Glomerular endothelial cell (primary cell): ENCODE measurements at regions not wholly inside any gene's neighbourhood (a gene's known extent, or its start where the extent isn't known, plus 50 kb on each side); places are given as distances from the start of the nearest gene placed in this dataset.
"Not testable (repeated sequence)": the region's sequence is repeated elsewhere in the genome, so short reads cannot be mapped to it uniquely, and the experiment has no call there.

Source experiments
- DNase-seq: peaks from one replicate; pipeline ENCODE4 v3.0.0-alpha.2; 2011; ENCODE audit warnings: low read depth, low spot score; ENCODE audit errors: extremely low read depth

DNA sequence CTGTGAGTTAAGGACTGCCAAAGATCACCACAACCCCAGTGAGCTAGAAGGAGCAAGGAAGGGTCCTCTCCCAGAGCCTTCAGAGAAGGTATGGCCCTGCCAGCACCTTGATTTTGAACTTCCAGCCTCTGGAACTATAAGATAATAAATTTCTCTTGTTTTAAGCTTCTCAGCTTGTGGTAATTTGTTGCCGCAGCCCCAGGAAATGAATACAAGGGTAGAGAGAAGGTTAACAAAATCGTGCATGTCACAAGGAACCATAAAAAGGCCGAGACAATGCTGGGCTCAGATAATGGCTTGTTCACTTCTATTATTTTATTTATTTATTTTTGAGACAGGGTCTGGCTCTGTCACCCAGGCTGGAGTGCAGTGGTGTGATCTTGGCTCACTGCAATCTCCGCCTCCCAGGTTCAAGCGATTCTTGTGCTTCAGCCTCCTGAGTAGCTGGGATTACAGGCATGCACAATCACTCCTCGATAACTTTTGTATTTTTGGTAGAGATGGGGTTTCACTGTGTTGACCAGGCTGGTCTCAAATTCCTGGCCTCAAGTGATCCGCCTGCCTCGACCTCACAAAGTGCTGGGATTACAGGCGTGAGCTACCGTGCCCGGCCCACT lies 71.5 kb downstream of the WSB1 start:
- not testable (repeated sequence) for DNase-seq

GRCh38 chr17:27366437-27366836 lies 72.5 kb downstream of the WSB1 start:
- no peak for DNase-seq

GRCh38 chr17:27367121-27367981 lies 73.4 kb downstream of the WSB1 start:
- no peak for DNase-seq

- no peak for DNase-seq
Measured at GRCh38 chr17:27368151-27368795, 74.4 kb downstream of the WSB1 start.

DNA sequence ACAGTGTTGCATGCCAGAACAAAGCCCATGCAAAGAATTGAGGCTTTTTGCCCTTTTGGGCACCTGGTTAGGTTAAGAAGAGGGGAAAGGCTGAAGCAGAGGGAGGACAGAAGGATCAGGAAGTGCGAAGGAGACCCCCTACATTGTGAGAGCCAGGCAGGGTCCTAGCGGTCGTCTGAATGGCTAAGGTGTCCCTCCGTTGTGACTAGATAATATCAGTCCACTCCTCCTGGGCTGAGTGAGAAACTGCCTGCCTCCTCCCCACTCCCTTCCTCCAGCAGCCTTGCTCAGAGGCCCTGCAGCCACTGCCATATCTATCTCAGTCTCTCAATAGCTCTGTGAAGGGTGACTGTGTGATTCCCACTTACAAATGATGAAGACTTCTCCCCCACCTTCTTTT lies 75.1 kb downstream of the WSB1 start:
- no peak for DNase-seq

DNA sequence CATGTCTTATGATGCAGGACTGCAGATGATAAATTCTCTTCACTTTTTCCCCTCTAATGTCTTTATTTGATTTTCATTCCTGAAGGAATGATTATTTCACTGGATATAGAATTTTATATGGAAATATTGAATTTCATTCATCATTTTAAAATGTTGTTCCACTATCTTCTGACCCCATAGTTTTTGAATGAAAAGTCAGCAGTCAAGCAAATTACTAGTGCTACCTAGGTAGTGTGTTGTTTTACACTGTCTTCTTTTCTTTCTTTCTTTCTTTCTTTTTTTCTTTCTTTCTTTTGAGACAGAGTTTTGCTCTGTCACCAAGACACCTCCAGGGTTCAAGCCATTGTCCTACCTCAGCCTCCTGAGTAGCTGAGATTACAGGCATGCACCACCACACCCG lies 76.9 kb downstream of the WSB1 start:
- DNase-seq, result no peak

GRCh38 chr17:27373695-27374094 lies 79.8 kb downstream of the WSB1 start:
- not testable (repeated sequence) for DNase-seq

DNA sequence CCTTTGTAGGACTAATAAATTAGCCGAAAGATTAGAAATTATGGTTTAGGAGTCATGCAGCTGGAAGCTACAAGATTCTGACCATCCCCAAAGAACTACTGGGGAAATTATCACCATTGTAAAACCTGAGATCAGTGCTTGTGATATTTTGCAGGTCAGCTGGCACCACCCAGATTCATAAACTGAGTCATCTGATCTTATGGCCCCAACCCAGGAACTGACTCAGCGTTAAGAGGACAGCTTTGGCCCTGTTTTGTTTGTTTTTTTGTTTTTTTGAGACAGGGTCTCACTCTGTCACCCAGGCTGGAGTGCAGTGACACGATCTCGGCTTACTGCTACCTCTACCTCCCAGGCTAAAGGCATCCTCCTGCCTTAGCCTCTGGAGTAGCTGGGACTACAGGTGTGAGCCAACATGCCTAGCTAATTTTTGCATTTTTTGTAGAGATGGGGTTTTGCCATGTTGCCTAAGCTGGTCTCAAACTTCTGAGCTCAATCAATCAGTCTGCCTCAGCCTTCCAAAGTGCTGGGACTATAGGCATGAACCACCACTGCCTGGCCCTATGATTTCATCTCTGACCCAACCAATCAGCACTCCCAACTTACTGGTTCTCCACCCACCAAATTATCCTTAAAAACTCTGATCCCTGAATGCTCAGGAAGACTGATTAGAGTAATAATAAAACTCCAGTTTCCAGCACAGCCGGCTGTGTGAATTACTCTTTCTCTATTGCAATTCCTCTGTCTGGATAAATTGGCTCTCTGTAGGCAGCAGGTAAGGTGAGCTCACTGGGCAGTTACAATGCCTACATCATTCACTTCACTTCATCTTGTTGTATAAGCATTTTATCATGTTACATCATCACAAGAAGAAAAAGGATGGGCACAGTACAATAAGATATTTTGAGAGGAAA lies 79.4 kb upstream of the KSR1 start:
- DNase-seq, result no peak

- no peak for DNase-seq
Measured at GRCh38 chr17:27378482-27379175, 77.6 kb upstream of the KSR1 start.

DNA sequence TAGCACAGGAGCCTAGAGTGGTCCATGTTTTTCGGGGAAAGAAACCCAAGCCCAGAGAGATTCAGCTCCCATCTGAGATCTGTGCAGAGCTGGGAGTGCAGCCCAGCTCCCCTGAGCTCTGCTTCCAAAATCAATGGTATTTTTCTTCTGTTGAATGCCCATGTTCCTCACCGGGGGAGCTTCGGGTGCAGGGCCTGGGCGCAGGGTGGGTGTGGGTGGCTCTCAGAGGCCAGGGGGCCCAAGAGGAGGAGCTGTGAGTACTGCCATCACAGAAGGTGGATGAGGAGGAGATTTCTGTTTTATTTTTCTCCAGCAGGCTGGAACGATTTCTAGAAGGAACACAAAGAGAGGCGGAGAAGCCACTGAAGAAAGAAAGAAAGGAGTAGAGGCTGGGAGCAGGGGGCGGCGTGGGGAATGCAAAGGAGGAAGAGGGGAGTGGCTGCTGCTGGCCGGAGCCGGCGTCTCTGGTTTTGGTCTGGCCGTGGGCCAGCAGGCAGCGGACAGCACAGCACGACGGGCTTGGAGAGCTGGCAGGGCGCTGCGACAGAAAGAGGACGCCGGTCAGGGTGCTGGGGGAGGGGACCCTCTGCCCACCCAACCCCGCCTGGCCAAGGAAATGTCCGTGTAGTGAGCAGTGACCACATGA lies 76.2 kb upstream of the KSR1 start:
- no peak for DNase-seq

DNA sequence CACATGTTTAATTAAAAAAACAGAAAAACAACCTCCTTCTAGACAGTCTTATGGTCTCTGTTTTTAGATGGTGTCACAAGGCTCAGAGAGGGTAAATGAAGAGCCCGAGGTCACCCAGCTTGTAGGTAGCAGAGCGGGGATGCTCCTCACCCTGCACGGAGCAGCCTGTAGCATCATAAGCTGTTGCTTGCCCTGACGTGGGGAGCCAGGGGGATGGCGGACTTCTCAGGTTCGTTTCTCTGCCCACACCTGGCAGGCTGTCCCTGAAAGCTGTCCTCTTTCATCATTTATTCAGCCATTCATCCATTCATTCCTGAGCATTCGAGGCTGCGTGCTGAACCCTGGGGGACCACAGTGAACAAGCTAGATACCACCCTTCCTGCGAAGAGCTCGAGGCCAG lies 75.7 kb upstream of the KSR1 start:
- no peak for DNase-seq

GRCh38 chr17:27381007-27381501 lies 75.2 kb upstream of the KSR1 start:
- no peak for DNase-seq

- DNase-seq, result no peak
Measured at GRCh38 chr17:27382025-27382424, 74.2 kb upstream of the KSR1 start.

DNA sequence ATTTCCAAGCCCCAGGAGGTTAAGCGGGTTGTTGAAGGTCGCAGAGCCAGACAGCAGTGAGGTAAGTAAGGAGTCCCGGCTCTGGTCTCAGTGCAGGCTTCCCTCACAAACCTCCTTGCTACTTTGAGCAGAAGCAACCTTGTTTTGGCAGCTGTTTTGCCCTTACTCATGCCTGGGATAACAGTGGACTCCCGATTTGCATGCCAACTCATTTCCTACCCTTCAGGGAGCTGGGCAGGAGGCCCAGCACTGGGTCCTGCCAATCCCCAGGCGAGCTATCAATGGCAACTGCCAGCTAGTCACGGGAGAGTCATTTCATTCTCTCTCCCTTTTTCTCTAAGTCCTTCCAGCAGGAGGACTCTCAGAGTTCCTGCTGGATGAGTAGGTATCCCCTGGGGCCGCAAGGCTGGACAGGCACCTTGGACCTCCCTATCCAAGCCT lies 72.0 kb upstream of the KSR1 start:
- DNase-seq, result peak; percentile 91

DNA sequence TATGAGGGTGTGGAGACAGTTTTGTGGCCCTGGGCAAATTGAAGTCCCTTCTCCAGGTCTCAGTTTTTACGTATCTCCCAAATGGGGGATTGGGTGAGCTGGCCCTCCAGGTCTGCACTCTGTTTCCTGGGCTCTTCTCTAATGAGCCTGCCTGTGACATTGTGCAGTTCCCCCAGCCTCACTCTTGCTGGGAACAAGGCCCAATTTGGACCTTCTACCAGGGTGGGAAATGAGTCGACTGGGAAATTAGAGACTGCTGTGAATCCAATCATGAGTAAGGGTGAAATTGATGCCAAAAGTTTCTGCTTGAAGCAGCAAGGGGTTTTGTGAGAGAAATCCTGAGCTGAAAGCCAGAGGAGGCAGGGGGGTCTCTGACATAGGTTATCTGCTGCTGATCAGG lies 71.5 kb upstream of the KSR1 start:
- no peak for DNase-seq

GRCh38 chr17:27385626-27386025 lies 70.6 kb upstream of the KSR1 start:
- DNase-seq, result no peak

DNA sequence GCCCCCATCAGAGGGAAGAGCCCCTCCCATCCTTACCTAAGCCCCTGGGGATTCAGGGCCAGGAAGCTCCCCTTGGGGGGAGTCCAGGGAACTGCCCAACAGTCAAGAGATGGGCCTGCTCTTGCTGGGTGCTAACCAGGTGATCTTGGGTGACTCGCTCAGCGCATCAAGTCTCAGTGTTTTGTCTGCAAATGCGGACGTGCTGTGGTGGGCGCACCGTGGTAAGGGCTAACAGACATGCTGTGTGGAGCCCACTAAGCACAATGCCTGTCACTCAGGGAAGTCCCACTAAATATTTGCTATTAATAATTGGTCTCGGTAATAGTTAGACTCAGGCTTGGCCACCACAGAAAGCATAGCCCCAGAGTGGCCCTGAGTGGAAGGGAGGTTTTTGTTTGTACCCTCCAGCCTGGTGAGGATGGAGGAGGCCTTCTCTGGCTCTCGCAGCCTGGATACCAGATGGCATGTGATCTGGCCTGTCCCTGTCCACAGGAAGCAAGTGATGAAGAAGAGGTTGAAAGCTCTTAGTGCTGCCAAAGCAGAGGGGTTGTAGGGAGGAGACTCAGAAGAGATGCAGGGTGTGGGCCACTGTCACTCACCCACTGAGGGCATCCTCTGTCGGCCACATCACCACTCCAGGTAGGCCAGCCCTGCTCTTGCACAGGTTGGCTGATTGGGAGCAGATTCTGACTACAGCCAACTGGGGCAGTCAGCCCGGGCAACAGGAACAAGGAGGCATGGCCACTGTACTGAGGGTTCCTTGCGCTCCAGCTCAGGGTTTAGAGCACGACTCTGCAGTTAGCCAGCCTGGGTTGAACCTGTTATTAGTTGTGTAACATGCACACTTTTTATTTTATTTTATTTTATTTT lies 69.8 kb upstream of the KSR1 start:
- DNase-seq, result no peak

GRCh38 chr17:27389542-27390140 lies 66.6 kb upstream of the KSR1 start:
- DNase-seq, result no peak
